ENCODE measurements at regions not wholly inside any gene's neighbourhood (a gene's known extent, or its start where the extent isn't known, plus 50 kb on each side); places are given as distances from the start of the nearest gene placed in this dataset.

GRCh38 chr11:82321206-82321605 is 412.5 kb downstream of the FAM181B start:
- Histone ChIP-seq H2AFZ (ENCODE audit: control insufficient read depth, low read depth, low read length) (no peak overlapping the region), H3K9ac (ENCODE audit: control insufficient read depth, insufficient read depth, low read length) (no peak overlapping the region), H4K20me1 (ENCODE audit: control insufficient read depth, insufficient read depth) (no peaks in the 10 kb centered on the region), H3K9me3 (replicated peaks; ENCODE audit: control insufficient read depth, insufficient read depth, low read length) (no peaks in the 10 kb centered on the region), H3K36me3 (ENCODE audit: control insufficient read depth in 2 of 2, insufficient read depth in 2 of 2, low read length in 1 of 2) (no peaks in the 10 kb centered on the region), H3K27ac (ENCODE audit: control insufficient read depth, insufficient read depth) (no peak overlapping the region), H3K4me1 (ENCODE audit: control insufficient read depth, insufficient read depth, low read length) (no peaks in the 10 kb centered on the region), H3K79me2 (ENCODE audit: control insufficient read depth, insufficient read depth, low read length) (no peaks in the 10 kb centered on the region), H3K27me3 (replicated peaks in 1 of 2; ENCODE audit: control insufficient read depth in 2 of 2, insufficient read depth in 2 of 2, low read length in 1 of 2) (no peaks in the 10 kb centered on the region), H3K4me2 (ENCODE audit: control insufficient read depth, insufficient read depth) (no peak overlapping the region), H3K4me3 (no peak overlapping the region)
- intact Hi-C loops (cut with micrococcal nuclease; ENCODE audit: unreplicated experiment): no loop called here
- in situ Hi-C loops (cut with MboI): no loop called here
- no peak for DNase-seq (ENCODE audit: low read depth, low spot score)
- ChIA-PET POLR2A (no interaction called here), RAD21 (ENCODE audit: unreplicated experiment) (no interaction called here), SMC1A (ENCODE audit: uncharacterized antibody, unreplicated experiment) (interaction anchor here (1.1 to 1.3 kb wide), 2 partner anchors 11 to 22 kb away, joined by 3 read pairs; no protein-coding TSS in a partner anchor), CTCF (interaction anchor here (1.3 kb wide), 1 partner anchor 374 kb away, joined by 3 read pairs; no protein-coding TSS in a partner anchor)
- WGBS (ENCODE audit: insufficient coverage, insufficient replicate concordance, low lambda C conversion rate, missing lambda C conversion rate): 15% methylated on average over 6 of the region's 6 CpGs
- no peak for ATAC-seq
- FAIRE-seq: no peak
- BruUV-seq (replicated peaks): no TSS peak
- TF ChIP-seq CUX1 (IDR thresholded peaks at IDR 0.05; ENCODE audit: insufficient replicate concordance, low read depth, low read length) (no peak), SP1 (IDR thresholded peaks at IDR 0.05; ENCODE audit: low read depth, low read length) (no peak), ZBTB11 (CRISPR knock-in tag; IDR thresholded peaks at IDR 0.05) (no peak), KLF5 (IDR thresholded peaks at IDR 0.05; ENCODE audit: partially characterized antibody) (no peak), ZNF384 (IDR thresholded peaks at IDR 0.05; ENCODE audit: borderline replicate concordance, low read depth, low read length) (no peak), FOXM1 (IDR thresholded peaks at IDR 0.05; ENCODE audit: low read depth, low read length) (no peak), ATF3 (IDR thresholded peaks at IDR 0.05; ENCODE audit: borderline replicate concordance, extremely low read depth, low read depth, low read length) (no peak), POLR2A (IDR thresholded peaks at IDR 0.05; ENCODE audit: low read depth, low read length) (no peak), RELB (IDR thresholded peaks at IDR 0.05; ENCODE audit: low read depth) (no peak)
